A549 (cell line): ENCODE measurements at regions not wholly inside any gene's neighbourhood (a gene's known extent, or its start where the extent isn't known, plus 50 kb on each side); places are given as distances from the start of the nearest gene placed in this dataset.
"Not testable (repeated sequence)": the region's sequence is repeated elsewhere in the genome, so short reads cannot be mapped to it uniquely, and the experiment has no call there.

Experiments
- ATAC-seq, 2 experiments: fragments of 200-7000 bp in 1 of 2; fragments of >200 bp in 1 of 2; cut with Nextera tagmentation in 1 of 2; cut with Tn5 transposase in 1 of 2; 3 replicates each; pipeline versions ENCODE4 v1.8.0 to v1.9.1; 2018 to 2020; ENCODE audit warnings: mild to moderate bottlenecking in 1 of 2, moderate library complexity in 1 of 2
- CTCF ChIA-PET: fragments of 300-600 bp; sonication (Branson Sonifier 250); formaldehyde crosslinking; extraction: SDS; loops from one replicate; lab custom pipeline; 2021; ENCODE audit warnings: antibody characterized with exemption, inconsistent platforms; lab: Yijun Ruan, JAX
- POLR2A ChIA-PET: fragments of 350-600 bp; formaldehyde crosslinking; extraction: SDS; loops from one replicate; lab custom pipeline; 2021; ENCODE audit warnings: antibody characterized with exemption, inconsistent platforms; lab: Yijun Ruan, JAX
- DNase-seq, 2 experiments: peaks; one replicate each; pipeline versions ENCODE4 v3.0.0 to v3.0.0-alpha.2; 2011 to 2016; ENCODE audit warnings: low read depth in 1 of 2, low spot score in 1 of 2
- FAIRE-seq: peaks from 2 replicates; lab custom pipeline; 2011; peaks lifted over from hg19 to GRCh38; lab: Jason Lieb, UNC
- H3K27ac ChIP-seq, 2 experiments: fragments of >200 bp; sonication (Bioruptor Twin); formaldehyde crosslinking; 3 replicates each; pipeline ENCODE4 v1.5.1; 2016 to 2017
- H3K4me1 ChIP-seq: fragments of >200 bp; sonication (Bioruptor Twin); formaldehyde crosslinking; 3 replicates; pipeline ENCODE4 v1.6.1; 2016
- H3K4me2 ChIP-seq: fragments of >200 bp; sonication (Bioruptor Twin); formaldehyde crosslinking; 3 replicates; pipeline ENCODE4 v1.6.1; 2016
- H3K4me3 ChIP-seq: fragments of >200 bp; sonication (Bioruptor Twin); formaldehyde crosslinking; 3 replicates; pipeline ENCODE4 v1.5.1; 2016
- H3K9me3 ChIP-seq: fragments of >200 bp; sonication (Bioruptor Twin); formaldehyde crosslinking; 3 replicates; pipeline ENCODE4 v1.6.1; 2016
- CBX8 ChIP-seq: fragments of 200-600 bp; sonication (generic); IDR thresholded peaks from 2 replicates; pipeline ENCODE4 v1.6.1; 2016
- CEBPB ChIP-seq, 2 experiments: fragments of >200 bp in 1 of 2; sonication (Bioruptor Twin) in 1 of 2; formaldehyde crosslinking in 1 of 2; IDR thresholded peaks; 2 replicates each; pipeline ENCODE4 v1.6.1; 2012 to 2016
- CHD4 ChIP-seq: fragments of 200-600 bp; sonication (generic); IDR thresholded peaks from 2 replicates; pipeline ENCODE4 v1.6.1; 2016; ENCODE audit warnings: antibody characterized with exemption, mild to moderate bottlenecking, borderline replicate concordance
- CTCF ChIP-seq: fragments of >200 bp; sonication (Bioruptor Twin); formaldehyde crosslinking; IDR thresholded peaks from 3 replicates; pipeline ENCODE4 v1.5.1; 2016
- EHMT2 ChIP-seq: fragments of 200-600 bp; sonication (generic); IDR thresholded peaks from 2 replicates; pipeline ENCODE4 v1.6.1; 2016; ENCODE audit warnings: antibody characterized with exemption, low read depth, mild to moderate bottlenecking, moderate library complexity
- EP300 ChIP-seq, 2 experiments: fragments of >200 bp; sonication (Bioruptor Twin); formaldehyde crosslinking; IDR thresholded peaks; 2 replicates in 1 of 2; 3 replicates in 1 of 2; pipeline ENCODE4 v1.6.1; 2016 to 2017
- GATA3 ChIP-seq: IDR thresholded peaks from 2 replicates; pipeline ENCODE4 v1.6.1; 2012; ENCODE audit warnings: borderline replicate concordance
- HMGXB4 ChIP-seq: fragments of 250-450 bp; sonication (Bioruptor Pico); IDR thresholded peaks from 2 replicates; pipeline ENCODE4 v1.5.0; 2021; ENCODE audit warnings: mild to moderate bottlenecking, moderate library complexity, borderline replicate concordance
- HOXA7 ChIP-seq: fragments of 250-450 bp; sonication (Bioruptor Pico); IDR thresholded peaks from 2 replicates; pipeline ENCODE4 v1.5.0; 2020; ENCODE audit warnings: mild to moderate bottlenecking, moderate library complexity
- HOXB13 ChIP-seq: fragments of 250-450 bp; sonication (Bioruptor Pico); IDR thresholded peaks from 2 replicates; pipeline ENCODE4 v1.5.0; 2020; ENCODE audit warnings: low read depth, mild to moderate bottlenecking, moderate library complexity
- MAFK ChIP-seq: fragments of 450-650 bp; IDR thresholded peaks from 2 replicates; pipeline ENCODE4 v1.6.1; 2014; ENCODE audit not compliant: partially characterized antibody
- NPAS2 ChIP-seq: fragments of 250-450 bp; sonication (Bioruptor Pico); IDR thresholded peaks from 2 replicates; pipeline ENCODE4 v1.8.0; 2022; ENCODE audit warnings: mild to moderate bottlenecking, moderate library complexity, borderline replicate concordance
- PHF8 ChIP-seq: fragments of 200-600 bp; sonication (generic); IDR thresholded peaks from 2 replicates; pipeline ENCODE4 v1.6.1; 2016; ENCODE audit warnings: low read depth, mild to moderate bottlenecking, antibody characterized with exemption, moderate library complexity, borderline replicate concordance
- POLR2A ChIP-seq: IDR thresholded peaks from 2 replicates; pipeline ENCODE4 v1.6.1; 2012; ENCODE audit warnings: mild to moderate bottlenecking, low read length
- RAD21 ChIP-seq, 2 experiments: fragments of >200 bp in 1 of 2; sonication (Bioruptor Twin) in 1 of 2; formaldehyde crosslinking in 1 of 2; IDR thresholded peaks in 1 of 2; conservative IDR thresholded peaks in 1 of 2; 2 replicates in 1 of 2; 3 replicates in 1 of 2; pipeline ENCODE4 v1.6.1; 2012 to 2018; ENCODE audit warnings: inconsistent platforms in 1 of 2
- SMC3 ChIP-seq: fragments of >200 bp; sonication (Bioruptor Twin); formaldehyde crosslinking; IDR thresholded peaks from 3 replicates; pipeline ENCODE4 v1.6.1; 2018; ENCODE audit warnings: inconsistent platforms
- TFCP2L1 ChIP-seq: fragments of 250-450 bp; sonication (Bioruptor Pico); IDR thresholded peaks from 2 replicates; pipeline ENCODE4 v1.5.0; 2021; ENCODE audit warnings: mild to moderate bottlenecking
- TP53 ChIP-seq: fragments of 250-450 bp; sonication (Bioruptor Pico); IDR thresholded peaks from 2 replicates; pipeline ENCODE4 v1.5.0; 2021; ENCODE audit warnings: mild to moderate bottlenecking, moderate library complexity
- USF2 ChIP-seq: fragments of 450-650 bp; IDR thresholded peaks from 2 replicates; pipeline ENCODE4 v1.6.1; 2014; ENCODE audit warnings: antibody characterized with exemption
- WGBS: methylation state at CpG from one replicate; pipeline ENCODE4 v1.1.6; 2017; ENCODE audit errors: missing lambda C conversion rate; 5-methylcytosine and 5-hydroxymethylcytosine counted together
- TF ChIP-seq, protein P1 (sequence below): fragments of 200-600 bp; sonication (generic); IDR thresholded peaks from 2 replicates; pipeline ENCODE4 v1.6.1; 2016; ENCODE audit warnings: antibody characterized with exemption, mild to moderate bottlenecking, moderate library complexity

DNA sequence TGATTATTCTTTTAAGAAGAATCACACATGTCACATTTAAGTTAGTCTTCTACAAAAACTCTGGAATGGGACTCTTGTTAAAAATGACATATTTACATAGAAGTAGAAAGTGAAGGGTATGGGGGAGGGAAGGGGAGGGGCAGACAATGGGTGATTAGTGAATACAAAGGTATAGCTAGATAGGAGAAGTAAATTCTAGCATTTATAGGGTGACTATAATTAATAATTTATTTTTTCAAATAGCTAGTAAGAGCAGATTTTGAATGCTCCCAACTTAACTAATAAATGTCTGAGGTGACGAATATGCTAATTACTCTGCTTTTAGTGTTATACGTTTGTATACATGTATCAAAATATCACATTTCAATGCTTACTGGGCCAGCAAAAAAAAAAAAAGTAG is 59.4 kb downstream of the BLTP3B start:
- ChIA-PET CTCF (no interaction called here), POLR2A (no interaction called here)
- ATAC-seq (no peak), FAIRE-seq (no peak), DNase-seq (no peak)
- H3K4me1 ChIP-seq = no peaks in the 10 kb centered on the region
- no peaks in the 10 kb centered on the region for H3K9me3 ChIP-seq
- no peak overlapping the region for H3K4me2 ChIP-seq
- no peak for TF ChIP-seq CBX8
- TF ChIP-seq CHD4 = no peak
- TF ChIP-seq EHMT2 = no peak
- no peak for TF ChIP-seq TP53 (CRISPR knock-in tag)
- no peak for TF ChIP-seq POLR2A
- H3K27ac ChIP-seq = no peak overlapping the region
- WGBS = 92% methylated on average over 2 of the region's 2 CpGs
- H3K4me3 ChIP-seq = no peak overlapping the region

DNA sequence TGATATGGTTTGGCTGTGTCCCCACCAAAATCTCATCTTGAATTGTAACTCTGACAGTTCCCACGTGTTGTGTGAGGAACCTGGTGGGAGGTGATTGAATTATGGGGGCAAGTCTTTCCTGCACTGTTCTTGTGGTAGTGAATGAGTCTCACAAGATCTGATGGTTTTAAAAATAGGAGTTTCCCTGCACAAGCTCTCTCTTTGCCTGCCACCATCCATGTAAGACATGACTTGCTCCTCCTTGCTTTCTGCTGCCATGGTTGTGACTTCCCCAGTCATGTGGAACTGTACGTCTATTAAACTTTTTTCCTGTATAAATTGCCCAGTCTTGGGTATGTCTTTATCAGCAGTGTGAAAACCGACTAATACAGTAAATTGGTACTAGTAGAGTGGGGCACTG is 63.9 kb downstream of the BLTP3B start:
- DNase-seq, H3K4me3 ChIP-seq, H3K9me3 ChIP-seq, POLR2A ChIA-PET, H3K4me1 ChIP-seq, H3K27ac ChIP-seq, ATAC-seq, FAIRE-seq, H3K4me2 ChIP-seq: not testable (repeated sequence)
- 94% methylated on average over 3 of the region's 3 CpGs for WGBS
- CTCF ChIA-PET = interaction anchor here (0.5 kb wide), 1 partner anchor 1111 kb away, joined by 4 read pairs; no protein-coding TSS in a partner anchor

GRCh38 chr12:100077367-100077766 is 65.3 kb downstream of the BLTP3B start:
- peak; percentile 28 for FAIRE-seq
- H3K4me1 ChIP-seq = no peaks in the 10 kb centered on the region
- TF ChIP-seq TFCP2L1 (CRISPR knock-in tag) (no peak), HOXB13 (no peak), CEBPB (IDR thresholded peaks at IDR 0.05) (no peak), CHD4 (no peak), RAD21 (conservative IDR thresholded peaks at IDR 0.05 in 1 of 2, IDR thresholded peaks at IDR 0.05 in 1 of 2) (peak in 1 of 2 experiments; percentile 29; a peak in 1 of 5 replicates), NPAS2 (CRISPR knock-in tag) (no peak), GATA3 (no peak)
- TF ChIP-seq, protein P1, sequence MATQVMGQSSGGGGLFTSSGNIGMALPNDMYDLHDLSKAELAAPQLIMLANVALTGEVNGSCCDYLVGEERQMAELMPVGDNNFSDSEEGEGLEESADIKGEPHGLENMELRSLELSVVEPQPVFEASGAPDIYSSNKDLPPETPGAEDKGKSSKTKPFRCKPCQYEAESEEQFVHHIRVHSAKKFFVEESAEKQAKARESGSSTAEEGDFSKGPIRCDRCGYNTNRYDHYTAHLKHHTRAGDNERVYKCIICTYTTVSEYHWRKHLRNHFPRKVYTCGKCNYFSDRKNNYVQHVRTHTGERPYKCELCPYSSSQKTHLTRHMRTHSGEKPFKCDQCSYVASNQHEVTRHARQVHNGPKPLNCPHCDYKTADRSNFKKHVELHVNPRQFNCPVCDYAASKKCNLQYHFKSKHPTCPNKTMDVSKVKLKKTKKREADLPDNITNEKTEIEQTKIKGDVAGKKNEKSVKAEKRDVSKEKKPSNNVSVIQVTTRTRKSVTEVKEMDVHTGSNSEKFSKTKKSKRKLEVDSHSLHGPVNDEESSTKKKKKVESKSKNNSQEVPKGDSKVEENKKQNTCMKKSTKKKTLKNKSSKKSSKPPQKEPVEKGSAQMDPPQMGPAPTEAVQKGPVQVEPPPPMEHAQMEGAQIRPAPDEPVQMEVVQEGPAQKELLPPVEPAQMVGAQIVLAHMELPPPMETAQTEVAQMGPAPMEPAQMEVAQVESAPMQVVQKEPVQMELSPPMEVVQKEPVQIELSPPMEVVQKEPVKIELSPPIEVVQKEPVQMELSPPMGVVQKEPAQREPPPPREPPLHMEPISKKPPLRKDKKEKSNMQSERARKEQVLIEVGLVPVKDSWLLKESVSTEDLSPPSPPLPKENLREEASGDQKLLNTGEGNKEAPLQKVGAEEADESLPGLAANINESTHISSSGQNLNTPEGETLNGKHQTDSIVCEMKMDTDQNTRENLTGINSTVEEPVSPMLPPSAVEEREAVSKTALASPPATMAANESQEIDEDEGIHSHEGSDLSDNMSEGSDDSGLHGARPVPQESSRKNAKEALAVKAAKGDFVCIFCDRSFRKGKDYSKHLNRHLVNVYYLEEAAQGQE = no peak
- TF ChIP-seq, all 56 proteins: peak for 1
- POLR2A ChIA-PET = no interaction called here
- ATAC-seq (peak; percentile 66 to 76; a peak in 4 of 6 replicates), DNase-seq (peak in 1 of 2 experiments; percentile 21)
- H3K4me2 ChIP-seq = no peak overlapping the region
- CTCF ChIA-PET = no interaction called here
- no peak overlapping the region for H3K27ac ChIP-seq
- 90% methylated on average over 3 of the region's 3 CpGs for WGBS
- H3K4me3 ChIP-seq = no peak overlapping the region
- no peaks in the 10 kb centered on the region for H3K9me3 ChIP-seq

DNA sequence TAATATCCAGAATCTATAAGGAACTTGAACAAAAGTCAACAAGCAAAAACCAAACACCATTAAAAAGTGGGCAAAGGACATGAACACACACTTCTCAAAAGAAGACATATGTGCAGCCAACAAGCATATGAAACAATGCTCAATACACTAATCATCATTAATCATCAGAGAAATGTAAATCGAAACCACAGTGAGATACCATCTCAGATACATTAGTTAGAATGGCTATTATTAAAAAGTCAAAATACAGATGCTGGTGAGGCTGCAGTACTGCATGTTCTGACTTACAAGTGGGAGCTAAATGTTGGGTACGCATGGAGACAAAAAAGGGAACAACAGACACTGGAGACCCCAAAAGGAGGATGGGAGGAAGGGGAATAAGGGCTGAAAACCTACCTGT is 67.1 kb downstream of the BLTP3B start:
- POLR2A ChIA-PET = no interaction called here
- no peak; a peak in 1 of 6 replicates for ATAC-seq
- no peak overlapping the region for H3K4me3 ChIP-seq
- TF ChIP-seq HMGXB4 (CRISPR knock-in tag) (no peak), PHF8 (no peak), MAFK (no peak), HOXA7 (CRISPR knock-in tag) (no peak), USF2 (no peak), SMC3 (no peak), EP300 (IDR thresholded peaks at IDR 0.05) (no peak), CTCF (no peak)
- no peak for DNase-seq
- H3K27ac ChIP-seq = no peak overlapping the region
- no peaks in the 10 kb centered on the region for H3K4me1 ChIP-seq
- CTCF ChIA-PET = interaction anchor here (0.8 kb wide), 1 partner anchor 91 kb away, joined by 3 read pairs; no protein-coding TSS in a partner anchor
- WGBS = 95% methylated on average over 2 of the region's 2 CpGs
- FAIRE-seq = no peak
- no peaks in the 10 kb centered on the region for H3K9me3 ChIP-seq
- H3K4me2 ChIP-seq = no peak overlapping the region
